Heart left ventricle (tissue), 13 donors: ENCODE measurements at regions not wholly inside any gene's neighbourhood (a gene's known extent, or its start where the extent isn't known, plus 50 kb on each side); places are given as distances from the start of the nearest gene placed in this dataset.

ENCODE experiments used
- POLR2A ChIP-seq, 2 donors: fragments of 450-650 bp; IDR thresholded peaks; one replicate each; pipeline ENCODE4 v1.6.1; 2017; ENCODE audit warnings: antibody characterized with exemption in 2 of 2, mild to moderate bottlenecking in 2 of 2, moderate library complexity in 2 of 2
- TF ChIP-seq, protein P1 (sequence below), 12 donors: fragments of 200-600 bp; sonication (generic) in 4 of 12; IDR thresholded peaks; one replicate each; pipeline versions ENCODE4 v1.5.0 to v1.8.0; 2018 to 2022; ENCODE audit warnings: antibody characterized with exemption in 12 of 12, mild to moderate bottlenecking in 5 of 12
- donor health status: ischemic (EF 13 %, LVEDD 7.1; RV severe dilation, severe dysfunction).
- donor health status: DM: no; HTN: yes; CAD: no.
- donor health status: DM: no; HTN: no; CAD: no.
- donor health status: ischemic (EF 25% LVEDD 6.9; RV normal size, moderate dysfunction).
- donor health status: ischemic (EF 25% LVEDD 5.7; RV mildly dilated, moderate dysfunction).
- donor health status: ischemic (EF 35%, LVEDD 5.7; RV mildly dilated, moderate dysfunction).
- donor health status: nonischemic (EF 11% LVEDD 7.7; RV severe dilation, severe dysfunction).
- donor health status: DM: yes; HTN: yes; CAD: no.
- donor health status: PGD.
- donor health status: ischemic (EF 29% LVEDD 5.4; RV normal size, mild dysfunction).
- donor health status: nonischemic (EF 23%, LVEDD 6.1; RV moderate dilation, normal function).

DNA sequence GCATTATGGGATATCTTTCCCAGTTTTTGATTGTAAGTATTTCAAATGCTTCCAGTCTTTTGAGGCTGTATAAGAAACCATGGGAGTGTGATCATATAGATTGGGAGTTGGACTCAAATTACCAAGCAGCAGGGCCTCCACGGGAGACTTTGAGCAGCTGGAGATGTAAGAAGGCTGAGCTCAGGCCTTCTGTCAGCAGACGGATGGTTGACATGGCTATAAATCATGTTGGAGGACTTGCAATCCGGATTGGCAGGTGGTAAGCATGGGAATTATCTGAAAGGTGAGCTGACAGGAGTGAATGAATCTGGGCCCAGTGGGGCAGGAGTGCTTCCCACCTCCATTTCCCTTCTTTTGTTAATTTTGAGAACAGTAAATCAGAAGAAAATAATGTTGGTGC lies 83.2 kb upstream of the PPM1J start:
- TF ChIP-seq, protein P1, sequence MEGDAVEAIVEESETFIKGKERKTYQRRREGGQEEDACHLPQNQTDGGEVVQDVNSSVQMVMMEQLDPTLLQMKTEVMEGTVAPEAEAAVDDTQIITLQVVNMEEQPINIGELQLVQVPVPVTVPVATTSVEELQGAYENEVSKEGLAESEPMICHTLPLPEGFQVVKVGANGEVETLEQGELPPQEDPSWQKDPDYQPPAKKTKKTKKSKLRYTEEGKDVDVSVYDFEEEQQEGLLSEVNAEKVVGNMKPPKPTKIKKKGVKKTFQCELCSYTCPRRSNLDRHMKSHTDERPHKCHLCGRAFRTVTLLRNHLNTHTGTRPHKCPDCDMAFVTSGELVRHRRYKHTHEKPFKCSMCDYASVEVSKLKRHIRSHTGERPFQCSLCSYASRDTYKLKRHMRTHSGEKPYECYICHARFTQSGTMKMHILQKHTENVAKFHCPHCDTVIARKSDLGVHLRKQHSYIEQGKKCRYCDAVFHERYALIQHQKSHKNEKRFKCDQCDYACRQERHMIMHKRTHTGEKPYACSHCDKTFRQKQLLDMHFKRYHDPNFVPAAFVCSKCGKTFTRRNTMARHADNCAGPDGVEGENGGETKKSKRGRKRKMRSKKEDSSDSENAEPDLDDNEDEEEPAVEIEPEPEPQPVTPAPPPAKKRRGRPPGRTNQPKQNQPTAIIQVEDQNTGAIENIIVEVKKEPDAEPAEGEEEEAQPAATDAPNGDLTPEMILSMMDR (IDR thresholded peaks at IDR 0.05): no peak
- TF ChIP-seq POLR2A (IDR thresholded peaks at IDR 0.05): no peak
